MM.1S (cell line): ENCODE measurements at regions not wholly inside any gene's neighbourhood (a gene's known extent, or its start where the extent isn't known, plus 50 kb on each side); places are given as distances from the start of the nearest gene placed in this dataset.

Experiments used
- EZH2phosphoT487 ChIP-seq: fragments of 300-600 bp; sonication (generic); IDR thresholded peaks from 2 replicates; pipeline ENCODE4 v1.6.1; 2018; ENCODE audit warnings: antibody characterized with exemption, low read length
- TF ChIP-seq, protein P1 (sequence below): fragments of 300-600 bp; sonication (generic); IDR thresholded peaks from 2 replicates; pipeline ENCODE4 v1.5.1; 2016; ENCODE audit warnings: antibody characterized with exemption, low read length, mixed read lengths

DNA sequence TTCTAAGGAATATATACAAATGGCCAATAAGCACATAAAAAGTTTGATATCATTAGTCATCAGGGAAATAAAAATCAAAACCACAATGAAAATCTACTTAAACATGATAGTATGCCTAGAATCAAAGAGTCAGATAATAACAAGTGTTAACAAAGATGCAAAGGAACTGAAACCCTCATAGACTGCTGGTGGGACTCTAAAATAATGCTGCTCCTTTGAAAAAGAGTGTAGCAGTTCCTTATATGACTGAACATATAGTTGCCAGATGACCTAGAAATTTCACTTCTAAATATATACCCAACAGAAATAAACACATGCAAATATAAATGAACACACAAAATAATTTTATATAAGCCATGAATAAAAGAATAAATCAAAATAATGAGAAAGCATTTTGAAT is 205.1 kb upstream of the CTSO start:
- TF ChIP-seq, protein P1, sequence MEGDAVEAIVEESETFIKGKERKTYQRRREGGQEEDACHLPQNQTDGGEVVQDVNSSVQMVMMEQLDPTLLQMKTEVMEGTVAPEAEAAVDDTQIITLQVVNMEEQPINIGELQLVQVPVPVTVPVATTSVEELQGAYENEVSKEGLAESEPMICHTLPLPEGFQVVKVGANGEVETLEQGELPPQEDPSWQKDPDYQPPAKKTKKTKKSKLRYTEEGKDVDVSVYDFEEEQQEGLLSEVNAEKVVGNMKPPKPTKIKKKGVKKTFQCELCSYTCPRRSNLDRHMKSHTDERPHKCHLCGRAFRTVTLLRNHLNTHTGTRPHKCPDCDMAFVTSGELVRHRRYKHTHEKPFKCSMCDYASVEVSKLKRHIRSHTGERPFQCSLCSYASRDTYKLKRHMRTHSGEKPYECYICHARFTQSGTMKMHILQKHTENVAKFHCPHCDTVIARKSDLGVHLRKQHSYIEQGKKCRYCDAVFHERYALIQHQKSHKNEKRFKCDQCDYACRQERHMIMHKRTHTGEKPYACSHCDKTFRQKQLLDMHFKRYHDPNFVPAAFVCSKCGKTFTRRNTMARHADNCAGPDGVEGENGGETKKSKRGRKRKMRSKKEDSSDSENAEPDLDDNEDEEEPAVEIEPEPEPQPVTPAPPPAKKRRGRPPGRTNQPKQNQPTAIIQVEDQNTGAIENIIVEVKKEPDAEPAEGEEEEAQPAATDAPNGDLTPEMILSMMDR = no peak
- TF ChIP-seq EZH2phosphoT487 = no peak
